OCI-LY7 (cell line): ENCODE measurements at regions not wholly inside any gene's neighbourhood (a gene's known extent, or its start where the extent isn't known, plus 50 kb on each side); places are given as distances from the start of the nearest gene placed in this dataset.

ENCODE experiments used
- CTCF ChIP-seq: fragments of 200-600 bp; sonication (generic); conservative IDR thresholded peaks from 2 replicates; pipeline ENCODE4 v1.5.1; 2014; ENCODE audit warnings: mild to moderate bottlenecking, antibody characterized with exemption, low read length, moderate library complexity, mixed read lengths
- EZH2phosphoT487 ChIP-seq: fragments of 200-600 bp; sonication (generic); IDR thresholded peaks from 2 replicates; pipeline ENCODE4 v1.6.1; 2018; ENCODE audit warnings: low read depth, borderline replicate concordance, mild to moderate bottlenecking, mixed run types, antibody characterized with exemption, low read length, moderate library complexity, mixed read lengths

- TF ChIP-seq CTCF (no peak), EZH2phosphoT487 (no peak)
Measured at GRCh38 chr9:78448960-78449673, 152.2 kb downstream of the PSAT1 start.
